Breast epithelium (tissue), 4 donors: ENCODE measurements at regions not wholly inside any gene's neighbourhood (a gene's known extent, or its start where the extent isn't known, plus 50 kb on each side); places are given as distances from the start of the nearest gene placed in this dataset.
"Not testable (repeated sequence)": the region's sequence is repeated elsewhere in the genome, so short reads cannot be mapped to it uniquely, and the experiment has no call there.

ENCODE experiments used
- DNase-seq, 2 donors: peaks; one replicate each; pipeline ENCODE4 v3.0.0-alpha.2; 2019; ENCODE audit warnings: low spot score in 2 of 2
- H3K27ac ChIP-seq, 2 donors: fragments of 200-600 bp; sonication (generic) in 1 of 2; one replicate each; pipeline ENCODE4 v1.5.1; 2016 to 2019; ENCODE audit warnings: mild to moderate bottlenecking in 1 of 2
- H3K27me3 ChIP-seq, 2 donors: fragments of 200-600 bp; sonication (generic) in 1 of 2; one replicate each; pipeline versions ENCODE4 v1.5.1 to v1.6.0; 2017 to 2019; ENCODE audit warnings: control low read depth in 1 of 2, mild to moderate bottlenecking in 1 of 2
- H3K36me3 ChIP-seq: fragments of 200-600 bp; one replicate; pipeline ENCODE4 v1.5.1; 2019
- H3K4me1 ChIP-seq, 2 donors: fragments of 200-600 bp; sonication (generic); one replicate each; pipeline ENCODE4 v1.5.1; 2016 to 2019; ENCODE audit warnings: control low read depth in 1 of 2
- H3K4me3 ChIP-seq, 3 donors: fragments of 200-600 bp; sonication (generic); 1 replicate in 2 of 3; 2 replicates in 1 of 3; pipeline ENCODE4 v1.5.1; 2016 to 2019; ENCODE audit warnings: mild to moderate bottlenecking in 3 of 3, moderate library complexity in 2 of 3
- H3K9me3 ChIP-seq, 2 donors: fragments of 200-600 bp; sonication (generic) in 1 of 2; one replicate each; pipeline ENCODE4 v1.5.1; 2016 to 2019; ENCODE audit warnings: control low read depth in 1 of 2
- POLR2A ChIP-seq: fragments of 450-650 bp; IDR thresholded peaks from one replicate; pipeline ENCODE4 v1.6.1; 2016; ENCODE audit warnings: antibody characterized with exemption, mild to moderate bottlenecking, moderate library complexity
- POLR2AphosphoS5 ChIP-seq, 3 donors: sonication (generic); formaldehyde crosslinking; IDR thresholded peaks; one replicate each; pipeline ENCODE4 v1.6.1; 2017; ENCODE audit warnings: antibody characterized with exemption in 3 of 3
- intact Hi-C: fragments of 100-400 bp; cut with DNase I; formaldehyde crosslinking; loops from one replicate; pipeline ENCODE4 v1.15.1; 2023; ENCODE audit warnings: low total_unique reads
- TF ChIP-seq, protein P1 (sequence below), 3 donors: fragments of 450-650 bp; IDR thresholded peaks; one replicate each; pipeline ENCODE4 v1.5.1; 2016 to 2017; ENCODE audit warnings: antibody characterized with exemption in 3 of 3, mild to moderate bottlenecking in 3 of 3, moderate library complexity in 3 of 3

DNA sequence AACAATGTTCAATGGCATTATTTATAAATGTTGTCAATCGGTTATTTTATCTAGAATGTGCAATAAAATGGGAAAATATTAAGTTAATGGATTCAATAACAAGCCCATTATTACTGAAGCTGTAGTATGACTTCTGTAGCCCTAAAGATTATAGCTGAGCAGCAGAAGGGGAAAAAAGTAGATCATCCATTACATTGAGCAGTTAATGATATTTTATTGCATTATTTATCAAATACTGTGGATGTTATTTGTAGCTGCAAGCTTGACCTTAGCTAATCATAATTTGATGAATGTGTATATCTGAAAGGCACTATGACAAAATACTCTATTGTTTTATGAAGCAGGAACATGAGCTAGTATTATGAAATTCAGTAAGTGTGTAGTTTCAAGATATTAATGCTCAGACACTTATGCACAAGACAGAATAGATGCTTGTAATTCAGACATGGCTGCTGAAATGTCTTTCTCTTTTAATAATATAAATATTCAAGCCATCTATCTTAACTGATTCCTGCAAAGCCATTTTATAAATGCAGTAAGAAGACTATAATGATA is 131.5 kb upstream of the MGAT4C start:
- Histone ChIP-seq H3K4me3 (no peak overlapping the region), H3K9me3 (no peaks in the 10 kb centered on the region), H3K36me3 (no peaks in the 10 kb centered on the region), H3K27me3 (no peaks in the 10 kb centered on the region), H3K27ac (no peak overlapping the region), H3K4me1 (no peaks in the 10 kb centered on the region)
- DNase-seq: no peak
- TF ChIP-seq POLR2AphosphoS5 (IDR thresholded peaks at IDR 0.05): no peak
- TF ChIP-seq, protein P1, sequence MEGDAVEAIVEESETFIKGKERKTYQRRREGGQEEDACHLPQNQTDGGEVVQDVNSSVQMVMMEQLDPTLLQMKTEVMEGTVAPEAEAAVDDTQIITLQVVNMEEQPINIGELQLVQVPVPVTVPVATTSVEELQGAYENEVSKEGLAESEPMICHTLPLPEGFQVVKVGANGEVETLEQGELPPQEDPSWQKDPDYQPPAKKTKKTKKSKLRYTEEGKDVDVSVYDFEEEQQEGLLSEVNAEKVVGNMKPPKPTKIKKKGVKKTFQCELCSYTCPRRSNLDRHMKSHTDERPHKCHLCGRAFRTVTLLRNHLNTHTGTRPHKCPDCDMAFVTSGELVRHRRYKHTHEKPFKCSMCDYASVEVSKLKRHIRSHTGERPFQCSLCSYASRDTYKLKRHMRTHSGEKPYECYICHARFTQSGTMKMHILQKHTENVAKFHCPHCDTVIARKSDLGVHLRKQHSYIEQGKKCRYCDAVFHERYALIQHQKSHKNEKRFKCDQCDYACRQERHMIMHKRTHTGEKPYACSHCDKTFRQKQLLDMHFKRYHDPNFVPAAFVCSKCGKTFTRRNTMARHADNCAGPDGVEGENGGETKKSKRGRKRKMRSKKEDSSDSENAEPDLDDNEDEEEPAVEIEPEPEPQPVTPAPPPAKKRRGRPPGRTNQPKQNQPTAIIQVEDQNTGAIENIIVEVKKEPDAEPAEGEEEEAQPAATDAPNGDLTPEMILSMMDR (IDR thresholded peaks at IDR 0.05): no peak
- TF ChIP-seq POLR2A: no peak
- intact Hi-C loops: no loop called here

DNA sequence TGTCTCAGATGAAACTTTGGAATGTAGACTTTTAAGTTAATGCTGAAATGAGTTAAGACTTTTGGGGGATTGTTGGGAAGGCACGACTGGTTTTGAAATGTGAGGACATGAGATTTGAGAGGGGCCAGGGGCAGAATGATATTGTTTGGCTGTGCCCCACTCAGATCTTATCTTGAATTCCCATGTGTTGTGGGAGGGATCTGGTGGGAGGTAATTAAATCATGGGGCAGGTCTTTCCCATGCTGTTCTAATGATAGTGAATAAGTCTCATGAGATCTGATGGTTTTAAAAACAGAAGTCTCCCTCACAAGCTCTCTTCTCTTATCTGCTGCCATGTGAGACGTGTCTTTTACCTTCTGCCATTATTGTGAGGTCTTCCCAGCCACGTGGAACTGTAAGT is 127.6 kb upstream of the MGAT4C start:
- H3K27me3 ChIP-seq, DNase-seq, H3K9me3 ChIP-seq, H3K4me1 ChIP-seq, H3K36me3 ChIP-seq, intact Hi-C loops, H3K4me3 ChIP-seq, H3K27ac ChIP-seq: not testable (repeated sequence)

DNA sequence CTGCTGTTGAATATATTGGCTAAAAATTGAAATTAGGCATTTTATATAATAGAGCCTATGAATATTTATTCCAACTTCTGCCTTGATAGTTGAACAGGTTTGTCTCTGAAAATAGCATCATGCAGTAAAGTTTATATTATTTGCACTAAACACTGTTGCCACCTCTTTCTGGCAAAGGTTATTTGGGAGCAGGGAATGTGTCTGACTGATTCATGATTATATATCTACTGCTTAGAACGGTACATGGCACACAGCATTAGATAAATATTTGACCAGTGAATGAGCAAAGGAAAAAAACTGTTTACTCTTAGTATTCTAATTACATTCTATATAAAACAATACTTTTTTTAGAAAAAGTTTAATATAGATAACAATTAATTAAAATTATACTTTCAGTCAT is 123.1 kb upstream of the MGAT4C start:
- intact Hi-C loops: no loop called here
- DNase-seq: no peak
- no peaks in the 10 kb centered on the region for H3K27me3 ChIP-seq
- no peak overlapping the region for H3K27ac ChIP-seq
- H3K36me3 ChIP-seq: no peaks in the 10 kb centered on the region
- TF ChIP-seq, protein P1 (IDR thresholded peaks at IDR 0.05): no peak
- TF ChIP-seq POLR2A (no peak), POLR2AphosphoS5 (IDR thresholded peaks at IDR 0.05) (no peak)
- H3K4me1 ChIP-seq: no peaks in the 10 kb centered on the region
- H3K9me3 ChIP-seq: no peaks in the 10 kb centered on the region
- no peak overlapping the region for H3K4me3 ChIP-seq

DNA sequence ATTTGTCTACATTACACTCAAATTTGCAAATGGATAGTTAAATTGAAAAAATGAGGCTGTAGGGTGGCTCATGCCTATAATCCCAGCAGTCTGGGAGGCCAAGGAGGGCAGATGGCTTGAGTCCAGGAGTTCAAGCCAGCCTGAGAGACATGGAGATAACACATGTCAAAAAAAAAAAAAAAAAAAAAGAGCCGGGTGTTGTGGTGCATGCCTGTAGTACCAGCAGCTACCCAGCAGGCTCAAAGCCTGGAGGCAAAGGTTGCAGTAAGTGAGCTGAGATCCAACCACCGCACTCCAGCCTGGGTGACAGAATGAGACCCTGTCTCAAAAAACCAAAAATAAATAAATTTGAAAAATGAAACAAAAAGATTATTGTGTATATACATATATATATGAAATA is 119.9 kb upstream of the MGAT4C start:
- intact Hi-C loops: no loop called here
- no peaks in the 10 kb centered on the region for H3K27me3 ChIP-seq
- H3K27ac ChIP-seq: no peak overlapping the region
- H3K36me3 ChIP-seq: no peaks in the 10 kb centered on the region
- no peaks in the 10 kb centered on the region for H3K9me3 ChIP-seq
- no peaks in the 10 kb centered on the region for H3K4me1 ChIP-seq
- DNase-seq: no peak
- no peak for TF ChIP-seq POLR2AphosphoS5 (IDR thresholded peaks at IDR 0.05)
- TF ChIP-seq, protein P1 (IDR thresholded peaks at IDR 0.05): no peak
- TF ChIP-seq POLR2A: no peak
- no peak overlapping the region for H3K4me3 ChIP-seq

DNA sequence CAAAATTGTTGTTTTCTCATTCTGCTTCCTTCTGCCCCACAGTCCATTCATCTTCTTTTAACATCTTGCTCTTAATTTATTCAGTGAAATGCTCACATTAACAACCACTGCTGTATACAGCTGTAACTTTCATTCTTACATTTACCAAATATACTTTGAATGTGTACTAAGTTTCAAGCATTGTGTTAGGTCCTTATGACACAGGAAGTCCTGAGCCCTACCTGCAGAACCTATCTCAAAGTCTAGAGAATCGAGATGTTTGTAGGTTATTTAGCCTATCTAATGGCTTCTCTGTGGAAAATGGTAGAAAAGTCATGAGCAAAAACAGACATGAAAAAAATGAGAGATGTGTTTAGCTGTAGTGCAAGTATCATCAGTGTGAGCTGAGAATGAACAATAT is 117.6 kb upstream of the MGAT4C start:
- Histone ChIP-seq H3K9me3 (no peaks in the 10 kb centered on the region), H3K36me3 (no peaks in the 10 kb centered on the region), H3K4me1 (no peaks in the 10 kb centered on the region), H3K27ac (no peak overlapping the region), H3K4me3 (no peak overlapping the region), H3K27me3 (no peaks in the 10 kb centered on the region)
- TF ChIP-seq POLR2A (no peak), POLR2AphosphoS5 (IDR thresholded peaks at IDR 0.05) (no peak)
- TF ChIP-seq, protein P1 (IDR thresholded peaks at IDR 0.05): no peak
- intact Hi-C loops: no loop called here
- no peak for DNase-seq

DNA sequence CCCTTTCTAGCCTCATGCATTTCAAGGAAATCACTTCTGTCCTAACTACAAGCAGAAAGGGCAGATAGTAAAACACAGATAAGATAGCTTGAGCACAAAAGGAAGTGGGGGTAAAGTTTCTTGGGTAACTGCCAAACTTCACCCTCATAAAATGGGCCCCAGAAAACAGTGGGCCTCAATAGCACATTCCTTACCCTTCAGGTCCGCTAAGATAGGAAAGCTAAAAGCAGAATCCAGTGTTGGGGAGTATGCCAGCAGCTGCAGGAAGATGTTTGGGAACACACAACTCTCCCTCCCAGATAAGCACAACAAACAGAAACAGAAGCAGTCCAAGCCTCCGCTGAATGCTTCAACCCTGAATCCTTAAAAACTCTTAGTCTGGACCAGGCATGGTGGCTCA is 110.9 kb upstream of the MGAT4C start:
- DNase-seq: no peak
- no peaks in the 10 kb centered on the region for H3K36me3 ChIP-seq
- no peaks in the 10 kb centered on the region for H3K9me3 ChIP-seq
- H3K27me3 ChIP-seq: no peaks in the 10 kb centered on the region
- TF ChIP-seq POLR2AphosphoS5 (IDR thresholded peaks at IDR 0.05) (no peak), POLR2A (no peak)
- TF ChIP-seq, protein P1 (IDR thresholded peaks at IDR 0.05): no peak
- H3K27ac ChIP-seq: no peak overlapping the region
- intact Hi-C loops: no loop called here
- no peaks in the 10 kb centered on the region for H3K4me1 ChIP-seq
- no peak overlapping the region for H3K4me3 ChIP-seq
